Progenitor cell of endocrine pancreas (in vitro differentiated cells): ENCODE measurements at regions not wholly inside any gene's neighbourhood (a gene's known extent, or its start where the extent isn't known, plus 50 kb on each side); places are given as distances from the start of the nearest gene placed in this dataset.

Experiments
- DNase-seq: peaks from one replicate; pipeline ENCODE4 v3.0.0; 2021; ENCODE audit warnings: low spot score; ENCODE audit not compliant: unreplicated experiment
- H3K27ac Mint-ChIP-seq: 2 replicates; pipeline ENCODE4 v1.8.0; 2021; ENCODE audit warnings: mild to moderate bottlenecking, moderate library complexity, mixed read lengths
- H3K27me3 Mint-ChIP-seq: 2 replicates; pipeline ENCODE4 v1.8.0; 2021; ENCODE audit warnings: mixed read lengths
- H3K36me3 Mint-ChIP-seq: 2 replicates; pipeline ENCODE4 v1.8.0; 2022; ENCODE audit warnings: mixed read lengths; ENCODE audit not compliant: insufficient read depth
- H3K4me1 Mint-ChIP-seq: 2 replicates; pipeline ENCODE4 v1.8.0; 2021; ENCODE audit warnings: low read depth, mixed read lengths
- H3K4me3 Mint-ChIP-seq: 2 replicates; pipeline ENCODE4 v1.8.0; 2021; ENCODE audit warnings: low read depth, mild to moderate bottlenecking, moderate library complexity, mixed read lengths
- H3K9me3 Mint-ChIP-seq: 2 replicates; pipeline ENCODE4 v1.8.0; 2021; ENCODE audit warnings: low read depth, mixed read lengths
- CTCF ChIP-seq: fragments of 200-600 bp; sonication (generic); IDR thresholded peaks from one replicate; pipeline ENCODE4 v1.5.0; 2021; ENCODE audit warnings: antibody characterized with exemption, mild to moderate bottlenecking; ENCODE audit not compliant: unreplicated experiment

GRCh38 chr6:145261758-145262157, 473.6 kb downstream of the EPM2A start:
- DNase-seq, result no peak
- peaks cover 18% of the 10 kb centered on the region for H3K4me1 Mint-ChIP-seq
- H3K36me3 Mint-ChIP-seq, result no peaks in the 10 kb centered on the region
- no peak overlapping the region for H3K4me3 Mint-ChIP-seq
- H3K9me3 Mint-ChIP-seq, result no peaks in the 10 kb centered on the region
- H3K27ac Mint-ChIP-seq, result no peak overlapping the region
- TF ChIP-seq CTCF, result no peak
- no peaks in the 10 kb centered on the region for H3K27me3 Mint-ChIP-seq

DNA sequence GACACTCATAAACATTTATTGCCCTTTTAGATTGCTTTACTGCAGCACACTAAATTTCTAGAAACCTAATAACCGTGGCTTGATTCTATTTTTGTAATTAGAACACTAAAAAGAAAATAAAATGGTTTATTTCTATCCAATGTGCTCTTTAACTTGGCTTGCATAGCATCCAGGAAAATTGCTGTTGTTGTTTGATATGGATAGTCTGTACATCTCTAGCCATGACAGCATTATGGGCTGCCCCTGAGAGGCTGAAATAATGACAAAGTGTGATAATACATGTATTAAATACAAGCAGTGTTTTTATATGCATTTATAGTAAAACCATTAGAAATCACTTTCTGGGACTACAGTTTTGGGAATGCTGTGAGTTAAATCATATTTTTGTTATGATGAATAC, 472.5 kb downstream of the EPM2A start:
- H3K27me3 Mint-ChIP-seq, result no peaks in the 10 kb centered on the region

DNA sequence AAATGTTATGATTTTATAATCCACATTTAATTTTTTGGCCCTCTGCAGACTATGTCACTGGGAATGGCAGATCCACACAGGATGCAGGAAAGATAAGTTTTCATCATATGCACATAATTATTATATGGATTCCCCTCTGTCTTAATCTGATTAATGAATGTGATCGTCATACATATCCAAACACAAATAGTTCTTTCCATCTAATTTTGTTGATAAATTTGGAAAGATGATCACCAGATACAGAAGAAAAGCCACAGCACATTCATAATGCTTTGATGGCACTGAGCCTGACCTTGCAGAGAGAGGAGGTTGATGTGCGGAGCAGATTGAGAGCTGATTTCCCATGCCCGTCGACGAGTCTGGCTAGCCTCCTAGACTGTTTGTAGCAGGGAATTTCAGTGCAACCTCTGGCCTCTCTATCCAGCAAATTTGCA, 471.5 kb downstream of the EPM2A start:
- H3K4me1 Mint-ChIP-seq, result peaks cover 29% of the 10 kb centered on the region
- no peak overlapping the region for H3K4me3 Mint-ChIP-seq
- H3K27me3 Mint-ChIP-seq, result no peaks in the 10 kb centered on the region
- H3K27ac Mint-ChIP-seq, result no peak overlapping the region
- DNase-seq, result no peak
- no peaks in the 10 kb centered on the region for H3K36me3 Mint-ChIP-seq
- no peaks in the 10 kb centered on the region for H3K9me3 Mint-ChIP-seq
- TF ChIP-seq CTCF, result no peak

More for the DNA sequence above, 472.5 kb downstream of the EPM2A start:
- Mint-ChIP-seq H3K27ac (no peak overlapping the region), H3K9me3 (no peaks in the 10 kb centered on the region), H3K4me3 (no peak overlapping the region), H3K36me3 (no peaks in the 10 kb centered on the region), H3K4me1 (peaks cover 28% of the 10 kb centered on the region)
- TF ChIP-seq CTCF, result no peak
- DNase-seq, result no peak

DNA sequence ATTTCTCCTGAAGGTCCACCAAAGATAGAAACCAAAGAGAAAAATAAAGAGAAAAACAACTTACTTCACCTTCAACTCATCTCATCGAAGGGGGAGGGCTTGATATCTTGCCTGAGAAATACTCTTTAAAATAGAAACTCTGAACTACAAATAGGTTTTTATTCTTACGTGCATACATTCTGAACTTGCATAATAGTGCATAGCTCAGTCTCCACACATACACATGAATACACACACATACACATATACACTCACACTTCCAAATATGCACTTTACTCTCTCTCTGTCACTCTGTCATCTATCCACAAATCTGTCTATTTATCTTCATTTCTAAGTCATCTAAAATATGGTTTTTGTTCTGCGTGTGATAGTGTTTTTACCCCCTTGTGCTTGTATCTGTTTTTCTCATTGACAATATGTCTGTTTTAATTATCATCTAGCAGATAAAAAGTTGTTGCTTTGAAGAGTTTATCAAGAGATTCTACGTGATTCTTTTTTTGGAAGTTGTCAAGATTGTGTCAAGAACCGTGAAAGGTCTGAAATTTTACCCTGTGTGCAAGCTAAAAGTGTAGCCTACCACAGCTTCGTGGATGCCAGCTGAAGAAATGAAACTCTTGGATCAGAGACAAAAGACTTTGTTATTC, 468.8 kb downstream of the EPM2A start:
- Mint-ChIP-seq H3K9me3 (no peaks in the 10 kb centered on the region), H3K27me3 (no peaks in the 10 kb centered on the region), H3K4me3 (no peak overlapping the region), H3K4me1 (peaks cover 48% of the 10 kb centered on the region), H3K27ac (peak overlapping the region; percentile 53), H3K36me3 (no peaks in the 10 kb centered on the region)
- DNase-seq, result no peak
- no peak for TF ChIP-seq CTCF

- Mint-ChIP-seq H3K27ac (peak overlapping the region; percentile 56), H3K4me3 (no peak overlapping the region), H3K4me1 (peaks cover 54% of the 10 kb centered on the region), H3K27me3 (no peaks in the 10 kb centered on the region), H3K9me3 (no peaks in the 10 kb centered on the region), H3K36me3 (no peaks in the 10 kb centered on the region)
- DNase-seq, result no peak
- TF ChIP-seq CTCF, result no peak
These were observed 468.0 kb downstream of the EPM2A start for GRCh38 chr6:145267076-145267867.
